GM12878 (cell line): ENCODE measurements at regions not wholly inside any gene's neighbourhood (a gene's known extent, or its start where the extent isn't known, plus 50 kb on each side); places are given as distances from the start of the nearest gene placed in this dataset.

ENCODE experiments used
- ATAC-seq: fragments of 200-7000 bp; cut with Tn5 transposase; 3 replicates; pipeline ENCODE4 v1.9.1; 2020; ENCODE audit warnings: mild to moderate bottlenecking, moderate library complexity
- BruUV-seq: library from RNA; stranded (reverse); fragments of 400-500 nt; replicated peaks from 2 replicates; lab custom pipeline; 2021; lab: Mats Ljungman, UMichigan
- CTCF ChIA-PET: fragments of 300-600 bp; sonication (Branson Sonifier 250); formaldehyde crosslinking; extraction: SDS; loops from one replicate; lab custom pipeline; 2021; ENCODE audit warnings: inconsistent platforms; lab: Yijun Ruan, JAX
- POLR2A ChIA-PET: fragments of 350-600 bp; formaldehyde crosslinking; extraction: SDS; loops from one replicate; lab custom pipeline; 2021; ENCODE audit warnings: inconsistent platforms; lab: Charles Lee
- RAD21 ChIA-PET: fragments of 300-600 bp; sonication (Branson Sonifier 250); formaldehyde crosslinking; loops from one replicate; lab custom pipeline; 2023; ENCODE audit warnings: antibody characterized with exemption; ENCODE audit not compliant: unreplicated experiment; lab: Charles Lee
- SMC1A ChIA-PET: fragments of 300-600 bp; sonication (Branson Sonifier 250); formaldehyde crosslinking; loops from one replicate; lab custom pipeline; 2023; ENCODE audit not compliant: unreplicated experiment, uncharacterized antibody; lab: Charles Lee
- DNase-seq: peaks from one replicate; pipeline ENCODE4 v3.0.0-alpha.2; 2011; ENCODE audit warnings: low read depth, low spot score
- FAIRE-seq: peaks from 3 replicates; lab custom pipeline; 2011; peaks lifted over from hg19 to GRCh38; lab: Jason Lieb, UNC
- H2AFZ ChIP-seq: 2 replicates; pipeline ENCODE4 v1.6.0; 2011; ENCODE audit warnings: low read depth, low read length, control low read depth; ENCODE audit not compliant: control insufficient read depth
- H3K27ac ChIP-seq: 2 replicates; pipeline ENCODE4 v1.5.1; 2011; ENCODE audit warnings: control low read depth; ENCODE audit not compliant: control insufficient read depth, insufficient read depth
- H3K27me3 ChIP-seq, 2 experiments: replicated peaks in 1 of 2; 2 replicates each; pipeline versions ENCODE4 v1.6.0 to v1.6.1; 2011; ENCODE audit warnings: low read length in 1 of 2; ENCODE audit not compliant: control insufficient read depth in 2 of 2, insufficient read depth in 2 of 2
- H3K36me3 ChIP-seq, 2 experiments: 2 replicates each; pipeline ENCODE4 v1.5.1; 2011; ENCODE audit warnings: low read length in 1 of 2; ENCODE audit not compliant: control insufficient read depth in 2 of 2, insufficient read depth in 2 of 2
- H3K4me1 ChIP-seq: 2 replicates; pipeline ENCODE4 v1.6.1; 2011; ENCODE audit warnings: mild to moderate bottlenecking, low read length, moderate library complexity, mixed read lengths; ENCODE audit not compliant: control insufficient read depth, insufficient read depth
- H3K4me2 ChIP-seq: 2 replicates; pipeline ENCODE4 v1.6.0; 2011; ENCODE audit warnings: control low read depth; ENCODE audit not compliant: control insufficient read depth, insufficient read depth
- H3K4me3 ChIP-seq: fragments of 200-600 bp; sonication (generic); 2 replicates; pipeline ENCODE4 v1.5.1; 2016
- H3K79me2 ChIP-seq: 2 replicates; pipeline ENCODE4 v1.6.0; 2011; ENCODE audit warnings: low read length; ENCODE audit not compliant: control insufficient read depth, insufficient read depth
- H3K9ac ChIP-seq: 2 replicates; pipeline ENCODE4 v1.8.0; 2011; ENCODE audit warnings: low read length, control low read depth, mixed read lengths; ENCODE audit not compliant: control insufficient read depth, insufficient read depth
- H3K9me3 ChIP-seq: replicated peaks from 3 replicates; pipeline ENCODE4 v1.5.1; 2011; ENCODE audit warnings: mild to moderate bottlenecking, low read length; ENCODE audit not compliant: control insufficient read depth, insufficient read depth
- H4K20me1 ChIP-seq: 2 replicates; pipeline ENCODE4 v1.6.0; 2011; ENCODE audit not compliant: control insufficient read depth, insufficient read depth
- ATF3 ChIP-seq: IDR thresholded peaks from 2 replicates; pipeline ENCODE4 v1.6.1; 2011; ENCODE audit warnings: low read depth, mild to moderate bottlenecking, low read length, moderate library complexity, borderline replicate concordance; ENCODE audit errors: extremely low read depth
- BHLHE40 ChIP-seq, 2 experiments: fragments of 450-650 bp in 1 of 2; IDR thresholded peaks; 2 replicates each; pipeline ENCODE4 v1.6.1; 2011 to 2017; ENCODE audit warnings: low read depth in 2 of 2, borderline replicate concordance in 1 of 2, improper control_type of control experiment in 1 of 2, low read length in 1 of 2, mild to moderate bottlenecking in 1 of 2
- CHD2 ChIP-seq: IDR thresholded peaks from 2 replicates; pipeline ENCODE4 v1.6.1; 2011; ENCODE audit warnings: low read depth, low read length, improper control_type of control experiment, borderline replicate concordance
- FOS ChIP-seq: IDR thresholded peaks from 3 replicates; pipeline ENCODE4 v1.6.1; 2011; ENCODE audit warnings: borderline replicate concordance; ENCODE audit not compliant: insufficient read length; ENCODE audit errors: extremely low read depth
- NR2C2 ChIP-seq: IDR thresholded peaks from 2 replicates; pipeline ENCODE4 v1.6.1; 2011; ENCODE audit warnings: borderline replicate concordance, low read depth; ENCODE audit not compliant: control insufficient read depth, insufficient read length
- NR2F1 ChIP-seq: fragments of 450-650 bp; conservative IDR thresholded peaks from 2 replicates; pipeline ENCODE4 v1.6.1; 2017; ENCODE audit warnings: mild to moderate bottlenecking
- NRF1 ChIP-seq: conservative IDR thresholded peaks from 2 replicates; pipeline ENCODE4 v1.6.1; 2011; ENCODE audit warnings: mild to moderate bottlenecking, low read depth, low read length, improper control_type of control experiment
- PML ChIP-seq: IDR thresholded peaks from 2 replicates; pipeline ENCODE4 v1.6.1; 2012; ENCODE audit warnings: low read length, inconsistent platforms
- PRDM15 ChIP-seq: fragments of 450-650 bp; formaldehyde crosslinking; IDR thresholded peaks from 2 replicates; pipeline ENCODE4 v1.4.0; 2020; ENCODE audit warnings: mild to moderate bottlenecking, moderate library complexity
- RAD51 ChIP-seq: fragments of 450-650 bp; IDR thresholded peaks from 2 replicates; pipeline ENCODE4 v1.6.1; 2016; ENCODE audit warnings: moderate library complexity, mild to moderate bottlenecking, inconsistent platforms
- RELB ChIP-seq: fragments of 450-650 bp; IDR thresholded peaks from 2 replicates; pipeline ENCODE4 v1.6.1; 2017; ENCODE audit warnings: low read depth, mild to moderate bottlenecking, moderate library complexity
- TCF12 ChIP-seq: IDR thresholded peaks from 2 replicates; pipeline ENCODE4 v1.6.1; 2011; ENCODE audit warnings: low read depth, mild to moderate bottlenecking, low read length
- TCF3 ChIP-seq: IDR thresholded peaks from 2 replicates; pipeline ENCODE4 v1.6.1; 2012; ENCODE audit warnings: low read depth, mild to moderate bottlenecking, low read length, borderline replicate concordance; ENCODE audit not compliant: insufficient read depth
- TCF7 ChIP-seq: IDR thresholded peaks from 2 replicates; pipeline ENCODE4 v1.6.1; 2014; ENCODE audit warnings: antibody characterized with exemption, borderline replicate concordance
- WRNIP1 ChIP-seq: IDR thresholded peaks from 2 replicates; pipeline ENCODE4 v1.6.1; 2011; ENCODE audit warnings: low read depth, low read length, improper control_type of control experiment, borderline replicate concordance
- YBX1 ChIP-seq: fragments of 450-650 bp; IDR thresholded peaks from 2 replicates; pipeline ENCODE4 v1.6.1; 2016; ENCODE audit warnings: antibody characterized with exemption
- WGBS: methylation state at CpG from one replicate; pipeline ENCODE4 v1.1.6; 2016; ENCODE audit warnings: low lambda C conversion rate; ENCODE audit not compliant: insufficient replicate concordance, insufficient coverage; ENCODE audit errors: missing lambda C conversion rate; 5-methylcytosine and 5-hydroxymethylcytosine counted together
- in situ Hi-C: fragments of 300-500 bp; cut with MboI; formaldehyde crosslinking; loops from 9 replicates; pipeline ENCODE4 v1.14.3; 2018; ENCODE audit warnings: mixed read lengths
- intact Hi-C: fragments of 100-400 bp; cut with micrococcal nuclease; formaldehyde crosslinking; loops from one replicate; pipeline ENCODE4 v1.14.2; 2022; ENCODE audit not compliant: unreplicated experiment

GRCh38 chr6:105692613-105693215 is 289.8 kb upstream of the PREP start:
- no TSS peak for BruUV-seq
- FAIRE-seq, result no peak
- ChIA-PET RAD21 (interaction anchor here (1.4 kb wide), 1 partner anchor 16 kb away, joined by 5 read pairs; no protein-coding TSS in a partner anchor), SMC1A (interaction anchor here (0.9 to 1.4 kb wide), 3 partner anchors 16 to 61 kb away, joined by 3 to 4 read pairs (median 4); no protein-coding TSS in a partner anchor), POLR2A (interaction anchor here (0.6 kb wide), 1 partner anchor 1453 kb away, joined by 5 read pairs; no protein-coding TSS in a partner anchor), CTCF (interaction anchor here (0.9 kb wide), 1 partner anchor 20 kb away, joined by 3 read pairs; no protein-coding TSS in a partner anchor)
- intact Hi-C loops (no loop called here), in situ Hi-C loops (no loop called here)
- Histone ChIP-seq H3K79me2 (no peaks in the 10 kb centered on the region), H3K4me3 (no peak overlapping the region), H3K4me2 (no peak overlapping the region), H3K4me1 (no peaks in the 10 kb centered on the region), H3K9ac (no peak overlapping the region), H3K36me3 (no peaks in the 10 kb centered on the region), H2AFZ (no peak overlapping the region), H3K9me3 (peaks cover 10% of the 10 kb centered on the region), H4K20me1 (no peaks in the 10 kb centered on the region), H3K27ac (no peak overlapping the region), H3K27me3 (no peaks in the 10 kb centered on the region)
- TF ChIP-seq TCF3 (no peak), NRF1 (no peak), FOS (no peak), TCF7 (no peak), ATF3 (no peak), NR2F1 (no peak), WRNIP1 (no peak), RAD51 (no peak), YBX1 (no peak), CHD2 (no peak), TCF12 (no peak), PML (no peak), PRDM15 (CRISPR knock-in tag) (no peak), BHLHE40 (IDR thresholded peaks at IDR 0.05; ENCODE audit: borderline replicate concordance in 1 of 2, low read depth in 2 of 2, low read length in 1 of 2) (no peak), RELB (no peak), NR2C2 (no peak)
- WGBS, result 55% methylated on average over 4 of the region's 4 CpGs
- ATAC-seq, result no peak
- DNase-seq, result no peak
